Panc1 (cell line): ENCODE measurements at regions not wholly inside any gene's neighbourhood (a gene's known extent, or its start where the extent isn't known, plus 50 kb on each side); places are given as distances from the start of the nearest gene placed in this dataset.

Experiments
- ATAC-seq: fragments of 200-7000 bp; cut with Tn5 transposase; 2 replicates; pipeline ENCODE4 v1.9.1; 2020; ENCODE audit warnings: mild to moderate bottlenecking, moderate library complexity
- BruUV-seq: library from RNA; stranded (reverse); fragments of 400-500 nt; replicated peaks from 2 replicates; lab custom pipeline; 2021; lab: Mats Ljungman, UMichigan
- CTCF ChIA-PET: fragments of 300-600 bp; sonication (Branson Sonifier 250); formaldehyde crosslinking; loops from one replicate; lab custom pipeline; 2022; ENCODE audit warnings: antibody characterized with exemption; lab: Charles Lee
- POLR2A ChIA-PET: fragments of 300-600 bp; sonication (Branson Sonifier 250); formaldehyde crosslinking; loops from one replicate; lab custom pipeline; 2022; ENCODE audit warnings: antibody characterized with exemption; lab: Charles Lee
- DNase-seq: peaks from one replicate; pipeline ENCODE4 v3.0.0-alpha.2; 2010; ENCODE audit warnings: low read depth, low spot score
- H3K27ac ChIP-seq: 2 replicates; pipeline ENCODE4 v1.5.1; 2011; ENCODE audit warnings: mild to moderate bottlenecking, low read length, inconsistent platforms
- H3K27me3 ChIP-seq: fragments of 200-500 bp; sonication (Bioruptor generic); 2 replicates; pipeline ENCODE4 v1.6.0; 2014; ENCODE audit warnings: low read length, inconsistent platforms; ENCODE audit not compliant: control insufficient read depth, insufficient read depth
- H3K36me3 ChIP-seq: fragments of 200-500 bp; sonication (Bioruptor generic); 2 replicates; pipeline ENCODE4 v1.5.1; 2014; ENCODE audit warnings: inconsistent platforms, mild to moderate bottlenecking, low read length, moderate library complexity; ENCODE audit not compliant: control insufficient read depth, insufficient read depth
- H3K4me1 ChIP-seq: 2 replicates; pipeline ENCODE4 v1.5.1; 2011; ENCODE audit warnings: inconsistent platforms, mild to moderate bottlenecking, low read length, moderate library complexity; ENCODE audit not compliant: control insufficient read depth, insufficient read depth
- H3K4me3 ChIP-seq, 2 experiments: 2 replicates each; pipeline ENCODE4 v1.5.1; 2011 to 2012; ENCODE audit warnings: low read depth in 2 of 2, low read length in 2 of 2, mild to moderate bottlenecking in 2 of 2, inconsistent platforms in 1 of 2, moderate library complexity in 1 of 2
- H3K9me3 ChIP-seq: fragments of 200-500 bp; sonication (Bioruptor generic); 2 replicates; pipeline ENCODE4 v1.5.1; 2014; ENCODE audit warnings: low read depth, mild to moderate bottlenecking, inconsistent platforms, low read length, moderate library complexity; ENCODE audit not compliant: control insufficient read depth, insufficient read depth
- CTCF ChIP-seq: fragments of 450-650 bp; IDR thresholded peaks from 2 replicates; pipeline ENCODE4 v1.5.1; 2017; ENCODE audit warnings: mild to moderate bottlenecking
- POLR2AphosphoS5 ChIP-seq: IDR thresholded peaks from 2 replicates; pipeline ENCODE4 v1.6.1; 2012; ENCODE audit warnings: mild to moderate bottlenecking, low read depth, low read length, moderate library complexity
- REST ChIP-seq, 2 experiments: IDR thresholded peaks; 2 replicates each; pipeline ENCODE4 v1.6.1; 2011 to 2012; ENCODE audit warnings: low read depth in 2 of 2, control low read depth in 1 of 2, low read length in 1 of 2, mild to moderate bottlenecking in 1 of 2, moderate library complexity in 1 of 2; ENCODE audit not compliant: insufficient read depth in 1 of 2
- SIN3A ChIP-seq: IDR thresholded peaks from 2 replicates; pipeline ENCODE4 v1.6.1; 2012; ENCODE audit warnings: low read depth, mild to moderate bottlenecking, low read length, moderate library complexity, borderline replicate concordance; ENCODE audit not compliant: insufficient read depth
- TCF7L2 ChIP-seq: IDR thresholded peaks from 2 replicates; pipeline ENCODE4 v1.6.1; 2011; ENCODE audit warnings: mild to moderate bottlenecking, low read depth, low read length, inconsistent platforms
- in situ Hi-C: cut with HindIII; loops from 2 replicates; pipeline ENCODE4 v1.10.0; 2016; ENCODE audit warnings: low sequenced_read_pairs, low pct_unique_long_range_greater_than_20kb
- intact Hi-C: fragments of 100-400 bp; cut with micrococcal nuclease; formaldehyde crosslinking; loops from one replicate; pipeline ENCODE4 v1.10.0; 2022; ENCODE audit not compliant: unreplicated experiment

GRCh38 chr2:240245706-240246105 lies 105.2 kb upstream of the OTOS start:
- POLR2A ChIA-PET: no interaction called here

GRCh38 chr2:240246173-240246820 lies 105.8 kb upstream of the OTOS start:
- peaks cover 10% of the 10 kb centered on the region for H3K4me1 ChIP-seq
- ATAC-seq (no peak), DNase-seq (no peak)
- BruUV-seq: no TSS peak
- ChIA-PET CTCF (no interaction called here), POLR2A (no interaction called here)
- in situ Hi-C loops: no loop called here
- intact Hi-C loops: no loop called here
- H3K4me3 ChIP-seq: no peak overlapping the region
- no peaks in the 10 kb centered on the region for H3K36me3 ChIP-seq
- H3K27me3 ChIP-seq: peaks cover 8% of the 10 kb centered on the region; the same call in 1 of the 2 replicates
- no peak overlapping the region for H3K27ac ChIP-seq
- TF ChIP-seq SIN3A (no peak), TCF7L2 (no peak), POLR2AphosphoS5 (no peak), CTCF (no peak), REST (IDR thresholded peaks at IDR 0.05; ENCODE audit: insufficient read depth in 1 of 2, low read depth in 2 of 2, low read length in 1 of 2) (no peak)
- no peaks in the 10 kb centered on the region for H3K9me3 ChIP-seq

More at GRCh38 chr2:240245706-240246105, 105.2 kb upstream of the OTOS start:
- CTCF ChIA-PET: no interaction called here
- DNase-seq (no peak), ATAC-seq (no peak)
- peaks cover 4% of the 10 kb centered on the region for H3K4me1 ChIP-seq
- no peak overlapping the region for H3K27ac ChIP-seq
- no peaks in the 10 kb centered on the region for H3K9me3 ChIP-seq
- H3K36me3 ChIP-seq: no peaks in the 10 kb centered on the region
- peaks cover 9% of the 10 kb centered on the region; the same call in 1 of the 2 replicates for H3K27me3 ChIP-seq
- intact Hi-C loops: no loop called here
- no TSS peak for BruUV-seq
- no peak overlapping the region for H3K4me3 ChIP-seq
- in situ Hi-C loops: no loop called here
- TF ChIP-seq CTCF (no peak), SIN3A (no peak), REST (IDR thresholded peaks at IDR 0.05; ENCODE audit: insufficient read depth in 1 of 2, low read depth in 2 of 2, low read length in 1 of 2) (no peak), TCF7L2 (no peak), POLR2AphosphoS5 (no peak)
